NT2/D1 (cell line): ENCODE measurements at regions not wholly inside any gene's neighbourhood (a gene's known extent, or its start where the extent isn't known, plus 50 kb on each side); places are given as distances from the start of the nearest gene placed in this dataset.

ENCODE experiments used
- SUZ12 ChIP-seq: IDR thresholded peaks from 2 replicates; pipeline ENCODE4 v1.6.1; 2011; ENCODE audit not compliant: insufficient read length, insufficient read depth; ENCODE audit errors: extremely low read depth
- YY1 ChIP-seq: IDR thresholded peaks from 2 replicates; pipeline ENCODE4 v1.6.1; 2011; ENCODE audit not compliant: insufficient read length, insufficient read depth
- ZNF274 ChIP-seq: IDR thresholded peaks from 2 replicates; pipeline ENCODE4 v1.6.1; 2011; ENCODE audit warnings: mild to moderate bottlenecking, low read depth, low read length

DNA sequence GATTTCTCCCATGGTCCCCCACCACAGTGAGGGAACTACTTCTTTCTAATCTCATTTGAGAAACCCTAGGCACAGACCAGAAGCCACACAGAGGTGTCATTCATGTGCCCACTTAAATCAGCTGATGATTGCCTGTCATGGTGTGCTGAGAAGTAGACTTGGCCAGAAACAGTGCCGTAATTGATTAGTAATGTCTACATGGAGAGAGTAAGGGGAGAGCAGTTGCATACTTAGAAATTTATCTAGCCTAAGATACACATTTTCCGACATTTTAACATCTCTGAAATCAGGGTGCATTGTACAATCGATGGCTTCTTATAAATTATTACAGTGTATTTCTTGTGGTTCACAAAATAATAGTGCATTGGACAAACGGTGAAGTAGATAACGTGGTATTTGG, 271.8 kb downstream of the IRF8 start:
- TF ChIP-seq SUZ12 (no peak), YY1 (no peak), ZNF274 (no peak)
